B cell (primary cell): ENCODE measurements at regions not wholly inside any gene's neighbourhood (a gene's known extent, or its start where the extent isn't known, plus 50 kb on each side); places are given as distances from the start of the nearest gene placed in this dataset.

Source experiments
- ATAC-seq: fragments of 200-7000 bp; cut with Tn5 transposase; one replicate; pipeline ENCODE4 v1.10.0; 2021; ENCODE audit warnings: low read depth, mild to moderate bottlenecking, moderate number of reproducible peaks, moderate library complexity
- CTCF ChIA-PET: fragments of 350-600 bp; sonication (Branson Sonifier 250); formaldehyde crosslinking; loops from one replicate; lab custom pipeline; 2021; ENCODE audit warnings: antibody characterized with exemption, inconsistent platforms; lab: Charles Lee
- POLR2A ChIA-PET: fragments of 350-600 bp; sonication (Branson Sonifier 250); formaldehyde crosslinking; loops from one replicate; lab custom pipeline; 2021; ENCODE audit warnings: antibody characterized with exemption; lab: Charles Lee
- DNase-seq: peaks from one replicate; pipeline ENCODE4 v3.0.0; 2013
- H2AFZ ChIP-seq: 2 replicates; pipeline ENCODE4 v1.6.1; 2012; ENCODE audit warnings: mild to moderate bottlenecking, low read depth, low read length; ENCODE audit not compliant: insufficient read depth, poor library complexity, severe bottlenecking
- H3K27ac ChIP-seq, 2 donors: 1 replicate in 1 of 2; 2 replicates in 1 of 2; pipeline ENCODE4 v1.5.1; 2012 to 2013; ENCODE audit warnings: low read length in 2 of 2, mild to moderate bottlenecking in 2 of 2, moderate library complexity in 1 of 2
- H3K27me3 ChIP-seq, 4 experiments: fragments of 200-600 bp in 1 of 4; sonication (generic) in 1 of 4; replicated peaks in 1 of 4; 1 replicate in 2 of 4; 2 replicates in 2 of 4; pipeline versions ENCODE4 v1.6.1 to v1.7.0; 2013 to 2016; ENCODE audit warnings: low read length in 3 of 4, mild to moderate bottlenecking in 2 of 4, mixed read lengths in 1 of 4, moderate library complexity in 1 of 4; ENCODE audit not compliant: insufficient read depth in 4 of 4, control insufficient read depth in 3 of 4; ENCODE audit errors: control extremely low read depth in 1 of 4
- H3K36me3 ChIP-seq, 2 experiments: replicated peaks in 1 of 2; 1 replicate in 1 of 2; 2 replicates in 1 of 2; pipeline versions ENCODE4 v1.6.1 to v1.7.1; 2013; ENCODE audit warnings: low read length in 1 of 2; ENCODE audit not compliant: insufficient read depth in 2 of 2, control insufficient read depth in 1 of 2; ENCODE audit errors: control extremely low read depth in 1 of 2, extremely low read depth in 1 of 2
- H3K4me1 ChIP-seq, 2 donors: fragments of 200-600 bp in 1 of 2; sonication (generic) in 1 of 2; 1 replicate in 1 of 2; 2 replicates in 1 of 2; pipeline versions ENCODE4 v1.5.1 to v1.6.1; 2013 to 2017; ENCODE audit warnings: low read length in 2 of 2; ENCODE audit not compliant: control insufficient read depth in 2 of 2, insufficient read depth in 2 of 2
- H3K4me2 ChIP-seq: replicated peaks from 2 replicates; pipeline ENCODE3; 2012; ENCODE audit warnings: mild to moderate bottlenecking, low read depth, low read length; ENCODE audit not compliant: poor library complexity, severe bottlenecking
- H3K4me3 ChIP-seq, 5 experiments: fragments of 200-600 bp in 1 of 5; sonication (generic) in 1 of 5; 1 replicate in 3 of 5; 2 replicates in 2 of 5; pipeline versions ENCODE4 v1.5.1 to v1.7.0; 2011 to 2016; ENCODE audit warnings: low read length in 4 of 5, mild to moderate bottlenecking in 4 of 5, low read depth in 2 of 5, control low read depth in 1 of 5, moderate library complexity in 1 of 5; ENCODE audit not compliant: insufficient read depth in 1 of 5; ENCODE audit errors: control extremely low read depth in 1 of 5, extremely low read depth in 1 of 5
- H3K79me2 ChIP-seq: fragments of 200-600 bp; sonication (generic); one replicate; pipeline ENCODE4 v1.6.0; 2016; ENCODE audit warnings: low read length; ENCODE audit not compliant: control insufficient read depth, insufficient read depth
- H3K9ac ChIP-seq: fragments of 200-600 bp; sonication (generic); 2 replicates; pipeline ENCODE4 v1.6.1; 2017; ENCODE audit warnings: mild to moderate bottlenecking, low read length, moderate library complexity
- H3K9me3 ChIP-seq, 3 donors: one replicate each; pipeline versions ENCODE4 v1.6.1 to v1.7.1; 2013; ENCODE audit warnings: low read length in 2 of 3; ENCODE audit not compliant: control insufficient read depth in 2 of 3, insufficient read depth in 1 of 3; ENCODE audit errors: control extremely low read depth in 1 of 3
- H4K20me1 ChIP-seq: 2 replicates; pipeline ENCODE4 v1.6.0; 2012; ENCODE audit warnings: mild to moderate bottlenecking, low read length; ENCODE audit not compliant: insufficient read depth, control insufficient read depth, poor library complexity, severe bottlenecking
- H3K27ac Mint-ChIP-seq: one replicate; pipeline ENCODE4 v1.8.0; 2021; ENCODE audit warnings: mixed read lengths
- H3K27me3 Mint-ChIP-seq: one replicate; pipeline ENCODE4 v1.8.0; 2021; ENCODE audit warnings: mixed read lengths
- H3K4me1 Mint-ChIP-seq: one replicate; pipeline ENCODE4 v1.8.0; 2021; ENCODE audit warnings: mixed read lengths
- H3K4me3 Mint-ChIP-seq: one replicate; pipeline ENCODE4 v1.8.0; 2021; ENCODE audit warnings: mixed read lengths
- H3K9me3 Mint-ChIP-seq: one replicate; pipeline ENCODE4 v1.8.0; 2022; ENCODE audit warnings: mixed read lengths; ENCODE audit not compliant: insufficient read depth
- EZH2 ChIP-seq: IDR thresholded peaks from 2 replicates; pipeline ENCODE4 v1.6.1; 2012; ENCODE audit warnings: borderline replicate concordance, low read depth, mild to moderate bottlenecking, moderate library complexity, low read length; ENCODE audit not compliant: insufficient read depth, poor library complexity, severe bottlenecking
- WGBS: methylation state at CpG from one replicate; pipeline ENCODE4 v1.1.5; 2013; ENCODE audit warnings: missing lambda C conversion rate; ENCODE audit not compliant: insufficient coverage; 5-methylcytosine and 5-hydroxymethylcytosine counted together
- intact Hi-C: fragments of 100-400 bp; cut with micrococcal nuclease; formaldehyde crosslinking; loops from one replicate; pipeline ENCODE4 v1.10.0; 2022
- TF ChIP-seq, protein P1 (sequence below): fragments of 200-600 bp; IDR thresholded peaks from one replicate; pipeline ENCODE4 v1.8.0; 2022; ENCODE audit warnings: antibody characterized with exemption, mild to moderate bottlenecking

DNA sequence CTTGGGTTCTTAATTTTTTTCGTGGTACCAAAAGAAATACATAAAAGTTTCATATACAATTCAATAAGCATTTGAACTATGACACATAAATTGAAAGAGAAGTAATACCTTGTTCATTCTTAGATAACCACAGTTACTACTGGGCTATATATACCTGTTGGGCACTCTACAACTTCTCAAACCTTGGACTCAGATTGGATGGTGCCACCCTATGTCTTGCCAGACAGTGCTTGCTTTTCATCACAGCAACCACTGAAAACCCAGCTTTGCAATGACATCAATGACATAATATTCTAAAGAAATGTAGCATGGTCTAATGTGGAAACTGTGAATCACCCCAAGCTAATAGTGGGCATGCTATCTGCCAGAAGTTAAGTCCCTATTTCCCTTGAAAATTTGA, 62.8 kb upstream of the DPH5 start:
- H3K9me3 ChIP-seq, result no peaks in the 10 kb centered on the region
- H3K27ac ChIP-seq, result no peak overlapping the region
- no peak for DNase-seq
- TF ChIP-seq, protein P1, sequence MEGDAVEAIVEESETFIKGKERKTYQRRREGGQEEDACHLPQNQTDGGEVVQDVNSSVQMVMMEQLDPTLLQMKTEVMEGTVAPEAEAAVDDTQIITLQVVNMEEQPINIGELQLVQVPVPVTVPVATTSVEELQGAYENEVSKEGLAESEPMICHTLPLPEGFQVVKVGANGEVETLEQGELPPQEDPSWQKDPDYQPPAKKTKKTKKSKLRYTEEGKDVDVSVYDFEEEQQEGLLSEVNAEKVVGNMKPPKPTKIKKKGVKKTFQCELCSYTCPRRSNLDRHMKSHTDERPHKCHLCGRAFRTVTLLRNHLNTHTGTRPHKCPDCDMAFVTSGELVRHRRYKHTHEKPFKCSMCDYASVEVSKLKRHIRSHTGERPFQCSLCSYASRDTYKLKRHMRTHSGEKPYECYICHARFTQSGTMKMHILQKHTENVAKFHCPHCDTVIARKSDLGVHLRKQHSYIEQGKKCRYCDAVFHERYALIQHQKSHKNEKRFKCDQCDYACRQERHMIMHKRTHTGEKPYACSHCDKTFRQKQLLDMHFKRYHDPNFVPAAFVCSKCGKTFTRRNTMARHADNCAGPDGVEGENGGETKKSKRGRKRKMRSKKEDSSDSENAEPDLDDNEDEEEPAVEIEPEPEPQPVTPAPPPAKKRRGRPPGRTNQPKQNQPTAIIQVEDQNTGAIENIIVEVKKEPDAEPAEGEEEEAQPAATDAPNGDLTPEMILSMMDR, result no peak
- TF ChIP-seq EZH2, result no peak
- no CpG with 5 or more reads among the region's 1 CpG for WGBS
- H3K36me3 ChIP-seq, result peaks cover 3 to 12% of the 10 kb centered on the region in 2 experiments
- no peak overlapping the region for H3K4me3 ChIP-seq
- ChIA-PET POLR2A (no interaction called here), CTCF (interaction anchor here (1.5 kb wide), 1 partner anchor 200 kb away, joined by 8 read pairs; no protein-coding TSS in a partner anchor)
- H3K27me3 ChIP-seq, result no peaks in the 10 kb centered on the region
- peaks cover 11% of the 10 kb centered on the region for H3K4me1 Mint-ChIP-seq
- H3K9ac ChIP-seq, result no peak overlapping the region
- H3K9me3 Mint-ChIP-seq, result peaks cover 4% of the 10 kb centered on the region
- H3K4me2 ChIP-seq, result no peak overlapping the region
- no peak overlapping the region for H2AFZ ChIP-seq
- intact Hi-C loops, result no loop called here
- no peak overlapping the region for H3K27ac Mint-ChIP-seq
- peaks cover 0 to 3% of the 10 kb centered on the region in 2 donors for H3K4me1 ChIP-seq
- no peaks in the 10 kb centered on the region for H4K20me1 ChIP-seq
- H3K79me2 ChIP-seq, result no peaks in the 10 kb centered on the region
- H3K4me3 Mint-ChIP-seq, result no peak overlapping the region
- H3K27me3 Mint-ChIP-seq, result no peaks in the 10 kb centered on the region
- ATAC-seq, result no peak

DNA sequence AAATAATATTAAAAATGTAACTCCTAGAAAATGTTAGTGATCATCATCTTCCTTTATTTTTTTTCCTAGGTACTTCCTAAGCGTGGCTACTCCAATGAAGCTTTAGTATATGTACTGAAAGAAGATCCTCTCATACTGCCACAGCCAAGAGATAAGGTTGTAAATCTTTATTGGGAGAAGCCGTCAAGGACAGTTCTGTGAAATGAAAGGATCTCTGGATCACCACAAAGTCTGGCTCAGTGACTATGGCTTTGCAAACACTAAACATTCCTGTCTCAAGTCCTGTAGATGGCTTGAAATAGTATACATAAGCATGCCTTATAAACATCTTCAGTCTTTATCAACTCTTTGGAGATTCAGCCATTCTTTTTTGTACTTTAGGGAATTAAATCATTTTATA, 61.2 kb upstream of the DPH5 start:
- Mint-ChIP-seq H3K27me3 (no peaks in the 10 kb centered on the region), H3K9me3 (no peaks in the 10 kb centered on the region), H3K27ac (no peak overlapping the region), H3K4me3 (no peak overlapping the region), H3K4me1 (peaks cover 15% of the 10 kb centered on the region)
- Histone ChIP-seq H3K4me1 (peaks cover 0 to 3% of the 10 kb centered on the region in 2 donors), H3K4me2 (no peak overlapping the region), H3K79me2 (no peaks in the 10 kb centered on the region), H2AFZ (no peak overlapping the region), H3K4me3 (no peak overlapping the region), H3K9ac (no peak overlapping the region), H4K20me1 (no peaks in the 10 kb centered on the region), H3K27me3 (no peaks in the 10 kb centered on the region), H3K9me3 (no peaks in the 10 kb centered on the region), H3K36me3 (peaks cover 3 to 12% of the 10 kb centered on the region in 2 experiments), H3K27ac (no peak overlapping the region)
- no peak for DNase-seq
- WGBS, result no CpG with 5 or more reads among the region's 2 CpGs
- ChIA-PET CTCF (interaction anchor here (1.3 kb wide), 1 partner anchor 152 kb away, joined by 3 read pairs; no protein-coding TSS in a partner anchor), POLR2A (no interaction called here)
- ATAC-seq, result no peak
- intact Hi-C loops, result no loop called here
- TF ChIP-seq EZH2, result no peak
- TF ChIP-seq, protein P1, result no peak
